ENCODE measurements at regions not wholly inside any gene's neighbourhood (a gene's known extent, or its start where the extent isn't known, plus 50 kb on each side); places are given as distances from the start of the nearest gene placed in this dataset.
"Not testable (repeated sequence)": the region's sequence is repeated elsewhere in the genome, so short reads cannot be mapped to it uniquely, and the experiment has no call there.

DNA sequence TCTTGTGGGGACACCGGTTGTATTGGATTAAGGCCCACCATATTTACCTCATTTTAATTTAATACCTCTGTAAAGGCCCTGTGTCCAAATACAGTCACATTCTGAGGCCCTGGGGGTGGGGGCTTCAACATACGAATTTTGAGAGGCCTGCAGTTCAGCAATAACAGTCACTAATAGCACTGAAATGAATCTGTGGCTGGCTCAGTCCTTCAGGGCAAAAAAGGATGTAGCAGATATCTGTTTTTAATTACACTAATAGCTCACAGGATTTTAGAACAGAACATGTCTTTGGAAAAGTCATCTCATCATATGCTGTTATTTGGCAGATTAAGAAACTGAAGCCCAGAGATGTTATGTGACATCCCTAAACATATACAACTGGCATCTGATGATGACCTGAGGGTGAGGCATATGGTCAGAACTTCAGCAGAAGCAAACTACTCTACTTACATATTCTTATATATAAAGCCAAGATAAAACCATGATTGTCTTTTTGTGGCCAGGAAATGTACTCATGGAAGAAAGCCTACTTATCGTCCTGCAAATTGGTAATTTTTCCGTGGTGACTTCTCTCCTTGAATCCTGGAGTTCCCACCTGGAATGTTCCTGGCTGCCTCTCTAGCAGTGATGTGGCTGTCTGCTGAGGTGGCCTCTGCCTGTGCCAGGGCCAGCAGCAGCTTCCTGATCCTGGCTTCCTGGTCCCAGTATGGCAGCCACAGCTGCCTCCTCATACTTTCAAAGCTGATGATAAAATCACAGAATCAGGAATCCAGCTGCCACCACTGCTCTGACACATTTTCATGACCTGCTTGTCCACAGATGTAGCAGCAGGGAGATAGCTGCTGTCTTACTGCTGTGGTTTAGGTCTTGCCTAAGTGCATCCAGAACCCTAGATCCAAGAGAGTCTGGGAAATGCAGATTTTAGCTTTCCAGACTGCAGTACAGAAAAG is 72.1 kb upstream of the ANKRD55 start:
- in situ Hi-C loops (cut with HindIII; ENCODE audit: low pct_unique_long_range_greater_than_20kb, low sequenced_read_pairs) = no loop called here
- DNase-seq (ENCODE audit: low read depth) = no peak

DNA sequence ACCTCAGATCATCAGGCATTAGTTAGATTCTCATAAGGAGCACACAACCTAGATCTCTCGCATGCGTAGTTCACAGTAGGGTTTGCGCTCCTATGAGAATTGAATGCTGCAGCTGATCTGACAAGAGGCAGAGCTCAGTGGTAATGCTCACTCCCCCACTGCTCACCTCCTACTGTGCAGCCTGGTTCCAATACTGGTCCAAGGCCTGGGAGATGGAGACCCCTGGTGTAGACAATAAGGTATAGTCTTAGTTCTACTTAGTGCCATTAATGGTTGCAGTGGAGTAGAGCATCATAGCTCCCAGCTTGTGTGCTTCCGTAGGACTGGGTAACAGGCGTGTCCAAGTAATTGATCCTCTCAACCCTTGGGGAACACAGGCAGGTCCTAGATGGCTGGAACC is 70.4 kb upstream of the ANKRD55 start:
- DNase-seq (ENCODE audit: low read depth) = no peak
- in situ Hi-C loops (cut with HindIII; ENCODE audit: low pct_unique_long_range_greater_than_20kb, low sequenced_read_pairs) = no loop called here

DNA sequence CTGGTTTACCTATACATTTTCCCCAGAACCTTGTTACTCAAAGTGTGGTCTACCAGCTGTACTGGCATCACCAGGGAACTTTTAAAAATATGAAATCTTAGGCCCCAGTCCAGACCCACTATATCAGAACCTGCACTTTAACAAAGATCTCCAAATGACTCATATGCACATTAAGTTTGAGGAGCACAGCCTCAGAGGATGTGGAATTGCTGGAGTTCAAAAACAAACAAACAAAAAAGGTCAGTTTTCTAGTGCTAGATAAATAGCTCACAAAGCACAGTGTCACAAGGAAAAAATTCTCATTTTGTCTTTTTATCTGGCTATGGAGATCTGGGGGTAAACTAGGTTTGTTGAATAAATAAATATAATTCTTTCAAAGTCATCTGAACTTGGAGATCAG is 68.9 kb upstream of the ANKRD55 start:
- DNase-seq (ENCODE audit: low read depth) = no peak
- in situ Hi-C loops (cut with HindIII; ENCODE audit: low pct_unique_long_range_greater_than_20kb, low sequenced_read_pairs) = no loop called here

DNA sequence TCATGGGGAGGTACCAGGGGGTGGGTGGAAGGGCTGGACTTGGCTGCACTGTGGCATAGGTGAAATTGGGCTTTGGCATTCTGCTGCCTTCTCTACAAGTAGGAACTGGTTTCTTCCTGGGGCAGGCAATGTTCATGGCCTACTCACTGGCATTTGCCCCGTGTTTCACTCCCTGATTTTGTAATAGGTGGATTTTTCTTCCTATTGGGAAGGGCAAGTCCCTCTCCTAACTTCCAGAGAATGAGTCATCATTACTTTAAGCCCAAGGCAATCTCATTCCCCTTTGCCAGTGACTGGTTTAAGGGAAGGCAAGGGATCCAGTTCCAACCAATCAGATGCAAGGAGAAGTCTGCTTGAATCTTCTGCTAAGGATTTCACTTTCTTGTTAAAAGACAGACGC is 67.9 kb upstream of the ANKRD55 start:
- DNase-seq (ENCODE audit: low read depth) = no peak
- in situ Hi-C loops (cut with HindIII; ENCODE audit: low pct_unique_long_range_greater_than_20kb, low sequenced_read_pairs) = no loop called here

DNA sequence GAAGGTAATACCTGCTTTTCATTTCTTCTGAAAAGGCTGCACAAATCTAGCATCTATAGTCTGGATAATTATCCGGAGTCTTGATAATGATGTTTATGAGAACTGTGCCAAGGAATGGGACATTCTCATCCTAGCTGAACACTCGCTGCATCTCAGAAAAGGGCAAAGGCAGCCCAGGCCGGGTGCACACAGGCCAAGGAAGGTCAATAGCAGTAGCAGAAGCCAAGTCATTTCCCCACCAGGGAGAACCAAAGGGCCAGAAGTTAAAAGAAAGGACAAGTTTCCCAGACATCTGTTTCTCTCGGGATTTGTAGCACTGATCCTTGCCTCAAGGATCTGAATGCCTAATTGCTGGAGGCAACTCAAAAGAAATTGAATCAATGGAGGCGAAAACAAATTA is 66.1 kb upstream of the ANKRD55 start:
- in situ Hi-C loops (cut with HindIII; ENCODE audit: low pct_unique_long_range_greater_than_20kb, low sequenced_read_pairs) = no loop called here

DNA sequence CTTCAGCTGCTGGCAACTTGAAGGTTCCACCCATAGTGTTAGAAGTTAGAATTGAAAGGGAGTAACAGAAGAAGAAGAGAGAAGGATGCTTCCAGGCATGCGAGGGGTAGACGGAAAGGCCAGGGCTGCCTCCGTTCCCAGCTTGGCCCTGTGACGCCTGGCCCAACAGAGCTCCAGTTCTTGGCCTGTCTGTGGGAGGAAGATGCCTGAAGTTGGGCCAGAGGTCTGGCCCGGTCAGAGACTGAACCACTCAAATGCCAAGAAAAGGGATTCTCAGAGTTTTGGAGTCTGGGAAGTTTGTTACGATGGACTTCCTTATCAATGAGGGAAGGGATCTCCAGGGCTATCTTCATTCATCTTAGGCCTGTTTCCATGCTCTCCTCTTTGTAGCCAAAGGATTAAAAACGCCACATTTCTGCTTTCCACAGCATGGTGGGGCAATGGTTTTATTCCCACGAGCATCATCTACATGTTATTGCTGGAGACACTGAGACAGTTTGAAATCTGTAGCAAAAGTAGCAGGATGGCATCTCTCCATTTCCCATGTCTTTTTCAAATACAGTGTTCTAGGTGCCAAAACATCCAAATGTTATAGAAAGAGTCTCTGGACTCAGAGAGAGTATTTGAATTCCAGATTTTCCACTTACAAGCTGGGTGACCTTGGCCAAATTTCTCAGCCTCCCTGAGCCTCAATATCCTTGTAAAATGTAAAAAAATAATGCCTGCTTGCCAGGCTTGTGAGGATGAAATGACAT is 65.4 kb upstream of the ANKRD55 start:
- DNase-seq (ENCODE audit: low read depth) = no peak
- in situ Hi-C loops (cut with HindIII; ENCODE audit: low pct_unique_long_range_greater_than_20kb, low sequenced_read_pairs) = no loop called here

More for the DNA sequence above, 66.1 kb upstream of the ANKRD55 start:
- DNase-seq (ENCODE audit: low read depth) = no peak

GRCh38 chr5:56297851-56298250 is 64.7 kb upstream of the ANKRD55 start:
- in situ Hi-C loops (cut with HindIII; ENCODE audit: low pct_unique_long_range_greater_than_20kb, low sequenced_read_pairs) = no loop called here

GRCh38 chr5:56295311-56295710 is 62.2 kb upstream of the ANKRD55 start:
- in situ Hi-C loops (cut with HindIII; ENCODE audit: low pct_unique_long_range_greater_than_20kb, low sequenced_read_pairs); DNase-seq (ENCODE audit: low read depth): not testable (repeated sequence)

More at GRCh38 chr5:56297851-56298250, 64.7 kb upstream of the ANKRD55 start:
- DNase-seq (ENCODE audit: low read depth) = no peak

DNA sequence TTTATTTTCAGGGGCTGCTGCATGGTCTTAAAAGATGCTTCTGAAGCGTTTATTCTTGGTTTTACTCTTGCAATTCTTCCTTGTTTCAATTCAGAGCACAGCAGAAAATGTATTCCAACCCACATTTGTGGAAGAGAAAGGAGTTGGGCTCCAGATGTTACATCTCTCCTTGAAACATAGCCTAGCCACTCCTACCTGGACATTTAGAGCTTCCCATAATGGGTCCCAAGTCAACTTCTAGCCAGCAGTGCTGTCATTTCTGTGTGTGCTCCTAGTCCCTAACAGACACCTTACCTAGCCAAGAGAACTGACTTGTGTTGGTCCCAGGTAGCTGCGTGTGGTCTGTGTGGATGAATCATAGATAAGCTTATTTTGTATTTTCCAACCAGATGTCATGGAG is 61.2 kb upstream of the ANKRD55 start:
- in situ Hi-C loops (cut with HindIII; ENCODE audit: low pct_unique_long_range_greater_than_20kb, low sequenced_read_pairs) = no loop called here
- DNase-seq (ENCODE audit: low read depth) = no peak

DNA sequence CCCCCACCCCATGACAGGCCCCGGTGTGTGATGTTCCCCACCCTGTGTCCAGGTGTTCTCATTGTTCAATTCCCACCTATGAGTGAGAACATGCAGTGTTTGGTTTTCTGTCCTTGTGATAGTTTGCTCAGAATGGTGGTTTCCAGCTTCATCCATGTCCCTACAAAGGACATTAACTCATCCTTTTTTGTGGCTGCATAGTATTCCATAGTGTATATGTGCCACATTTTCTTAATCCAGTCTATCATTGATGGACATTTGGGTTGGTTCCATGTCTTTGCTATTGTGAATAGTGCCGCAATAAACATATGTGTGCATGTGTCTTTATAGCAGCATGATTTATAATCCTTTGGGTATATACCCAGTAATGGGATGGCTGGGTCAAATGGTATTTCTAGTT is 59.7 kb upstream of the ANKRD55 start:
- in situ Hi-C loops (cut with HindIII; ENCODE audit: low pct_unique_long_range_greater_than_20kb, low sequenced_read_pairs); DNase-seq (ENCODE audit: low read depth): not testable (repeated sequence)

DNA sequence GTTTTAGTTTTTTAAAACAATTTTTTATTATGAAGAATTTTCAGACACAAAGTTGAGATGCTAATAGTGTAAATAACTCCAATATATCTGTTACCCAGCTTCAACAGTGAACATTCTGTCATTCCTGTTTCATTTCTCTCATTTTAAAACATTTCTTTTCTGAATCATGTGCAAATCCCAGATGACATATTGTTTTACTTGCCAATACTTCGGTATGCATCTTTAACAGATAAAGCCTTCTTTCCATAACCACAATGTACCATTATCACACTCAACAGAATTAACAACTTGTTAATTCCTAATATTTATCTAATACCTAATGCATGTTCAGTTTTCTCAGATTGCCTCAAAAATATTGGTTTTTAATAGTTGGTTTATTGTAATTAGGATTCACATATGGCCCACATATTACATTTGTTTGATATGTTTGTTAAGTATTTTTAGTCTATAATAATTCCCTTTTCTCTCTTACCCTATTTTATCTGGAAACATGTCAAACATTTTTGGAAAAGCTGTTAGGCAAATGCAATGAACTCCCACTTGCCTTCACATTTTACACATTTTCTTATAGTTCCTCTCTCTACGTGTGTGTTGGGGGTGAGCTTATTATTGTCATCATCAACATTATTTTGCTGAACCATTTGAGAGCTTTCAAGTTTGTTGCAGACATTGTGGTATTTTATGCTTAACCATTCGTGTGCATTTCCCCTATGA is 58.7 kb upstream of the ANKRD55 start:
- in situ Hi-C loops (cut with HindIII; ENCODE audit: low pct_unique_long_range_greater_than_20kb, low sequenced_read_pairs) = no loop called here
- DNase-seq (ENCODE audit: low read depth) = no peak

- in situ Hi-C loops (cut with HindIII; ENCODE audit: low pct_unique_long_range_greater_than_20kb, low sequenced_read_pairs) = no loop called here
- DNase-seq (ENCODE audit: low read depth) = no peak
Measured at GRCh38 chr5:56291079-56291643, 58.0 kb upstream of the ANKRD55 start.

GRCh38 chr5:56290378-56291078 is 57.4 kb upstream of the ANKRD55 start:
- DNase-seq (ENCODE audit: low read depth) = no peak
- in situ Hi-C loops (cut with HindIII; ENCODE audit: low pct_unique_long_range_greater_than_20kb, low sequenced_read_pairs) = no loop called here

DNA sequence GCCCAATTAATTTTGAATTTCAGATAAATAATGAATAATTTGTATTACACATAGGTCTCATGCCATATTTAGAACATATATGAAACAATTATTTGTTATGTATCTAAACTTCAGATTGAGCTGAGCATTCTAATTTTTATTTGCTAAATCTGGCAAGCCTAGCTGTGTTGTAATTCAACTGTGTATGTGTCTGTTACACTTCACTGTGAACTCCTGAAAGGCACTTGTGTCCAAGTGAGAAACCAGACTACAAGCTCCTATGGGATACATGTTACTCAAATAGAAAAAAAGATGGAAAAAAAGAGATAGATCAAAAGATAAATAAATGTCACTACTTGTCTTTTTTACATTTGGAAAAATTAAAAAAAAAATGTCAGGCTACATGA is 56.5 kb upstream of the ANKRD55 start:
- DNase-seq (ENCODE audit: low read depth) = no peak
- in situ Hi-C loops (cut with HindIII; ENCODE audit: low pct_unique_long_range_greater_than_20kb, low sequenced_read_pairs) = no loop called here

DNA sequence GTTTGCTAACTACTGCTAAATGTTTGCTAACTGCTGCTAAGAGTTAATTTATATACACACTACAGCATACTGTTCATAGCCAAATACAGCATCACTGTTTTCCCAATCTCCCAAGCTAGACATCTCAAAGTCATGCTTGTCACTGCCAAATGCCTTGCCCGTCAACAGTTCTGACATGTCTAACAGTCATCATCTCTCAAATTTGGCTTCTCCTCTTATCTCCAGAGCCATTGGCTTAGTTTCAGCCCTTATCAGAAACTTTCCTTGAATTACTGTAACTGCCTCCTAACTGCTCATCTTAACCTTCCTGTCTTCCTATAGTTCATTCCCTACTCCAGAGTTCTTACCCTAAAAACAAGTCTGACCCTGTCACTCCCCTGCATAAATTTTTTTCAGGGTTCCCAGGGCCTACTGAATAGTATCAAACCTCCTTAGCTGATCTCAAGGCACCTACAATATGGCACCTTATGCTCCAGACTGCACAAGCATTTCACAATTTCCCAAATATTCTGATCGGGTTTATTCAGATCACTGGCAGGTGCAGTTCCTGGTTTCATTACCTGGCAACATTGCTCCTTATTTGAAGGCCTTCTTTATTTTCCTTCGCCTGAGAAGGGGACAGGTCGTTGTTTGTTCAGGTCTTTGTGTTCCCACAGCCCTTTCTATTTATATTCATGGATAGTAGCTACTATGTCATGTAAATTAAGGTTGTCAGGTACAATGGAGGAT is 55.9 kb upstream of the ANKRD55 start:
- in situ Hi-C loops (cut with HindIII; ENCODE audit: low pct_unique_long_range_greater_than_20kb, low sequenced_read_pairs) = no loop called here
- no peak for DNase-seq (ENCODE audit: low read depth)

GRCh38 chr5:56286015-56286884 is 53.1 kb upstream of the ANKRD55 start:
- DNase-seq (ENCODE audit: low read depth) = no peak
- in situ Hi-C loops (cut with HindIII; ENCODE audit: low pct_unique_long_range_greater_than_20kb, low sequenced_read_pairs) = no loop called here

GRCh38 chr5:56282951-56283350 is 49.8 kb upstream of the ANKRD55 start:
- no peak for DNase-seq (ENCODE audit: low read depth)
- in situ Hi-C loops (cut with HindIII; ENCODE audit: low pct_unique_long_range_greater_than_20kb, low sequenced_read_pairs) = no loop called here
